Muscle of leg (tissue), 3 donors: ENCODE measurements at regions not wholly inside any gene's neighbourhood (a gene's known extent, or its start where the extent isn't known, plus 50 kb on each side); places are given as distances from the start of the nearest gene placed in this dataset.

Experiments used
- DNase-seq: peaks from one replicate; pipeline ENCODE4 v3.0.0; 2013
- H3K27ac ChIP-seq: one replicate; pipeline ENCODE4 v1.5.1; 2013; ENCODE audit warnings: mild to moderate bottlenecking, low read length, control low read depth
- H3K27me3 ChIP-seq: one replicate; pipeline ENCODE4 v1.6.1; 2013; ENCODE audit warnings: low read length; ENCODE audit not compliant: control insufficient read depth, insufficient read depth
- H3K36me3 ChIP-seq: one replicate; pipeline ENCODE4 v1.6.1; 2013; ENCODE audit warnings: low read length; ENCODE audit not compliant: control insufficient read depth, insufficient read depth
- H3K4me1 ChIP-seq: one replicate; pipeline ENCODE4 v1.6.1; 2013; ENCODE audit warnings: low read length; ENCODE audit not compliant: control insufficient read depth, insufficient read depth
- H3K4me3 ChIP-seq: one replicate; pipeline ENCODE4 v1.5.1; 2013; ENCODE audit warnings: low read length, control low read depth
- H3K9me3 ChIP-seq: replicated peaks from 2 replicates; pipeline ENCODE4 v1.6.1; 2013; ENCODE audit warnings: low read depth, low read length; ENCODE audit not compliant: control insufficient read depth
- WGBS: methylation state at CpG from one replicate; pipeline ENCODE4 v1.1.5; 2013; ENCODE audit warnings: missing lambda C conversion rate; ENCODE audit not compliant: insufficient coverage; 5-methylcytosine and 5-hydroxymethylcytosine counted together

DNA sequence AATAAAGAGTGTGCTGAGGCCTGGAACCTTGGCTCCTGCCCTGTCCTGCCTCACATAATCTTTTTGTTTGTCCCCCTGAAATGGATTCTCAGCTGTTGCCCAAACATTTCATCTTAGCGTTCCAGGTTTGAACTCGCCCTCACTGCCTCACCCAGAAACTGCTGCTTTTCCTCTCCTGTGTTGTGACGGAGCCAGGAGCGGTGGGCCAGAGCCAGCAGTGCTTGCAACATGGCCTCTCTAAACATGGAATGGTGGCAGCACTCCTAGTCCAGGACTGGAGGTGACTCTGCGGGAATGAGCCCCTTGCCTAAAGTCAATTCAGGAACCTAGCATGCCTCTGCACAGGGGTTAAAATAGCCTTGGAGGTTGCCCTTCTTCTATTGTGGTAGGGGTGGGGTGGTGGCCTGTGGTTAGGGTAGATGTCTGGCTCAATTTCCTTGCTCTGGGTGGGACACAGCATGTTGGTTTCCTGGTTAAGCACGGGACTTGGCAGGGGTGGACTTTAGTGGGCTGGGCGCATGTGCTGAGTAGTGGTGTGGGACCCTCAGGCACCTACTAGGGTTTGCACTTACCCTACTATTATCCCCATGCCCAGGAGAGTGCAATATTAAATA is 101.6 kb downstream of the SLC25A46 start:
- Histone ChIP-seq H3K4me3 (no peak overlapping the region), H3K4me1 (peaks cover 2% of the 10 kb centered on the region), H3K27me3 (no peaks in the 10 kb centered on the region), H3K36me3 (no peaks in the 10 kb centered on the region), H3K9me3 (no peaks in the 10 kb centered on the region), H3K27ac (no peak overlapping the region)
- 82% methylated on average over 5 of the region's 7 CpGs for WGBS
- no peak for DNase-seq

DNA sequence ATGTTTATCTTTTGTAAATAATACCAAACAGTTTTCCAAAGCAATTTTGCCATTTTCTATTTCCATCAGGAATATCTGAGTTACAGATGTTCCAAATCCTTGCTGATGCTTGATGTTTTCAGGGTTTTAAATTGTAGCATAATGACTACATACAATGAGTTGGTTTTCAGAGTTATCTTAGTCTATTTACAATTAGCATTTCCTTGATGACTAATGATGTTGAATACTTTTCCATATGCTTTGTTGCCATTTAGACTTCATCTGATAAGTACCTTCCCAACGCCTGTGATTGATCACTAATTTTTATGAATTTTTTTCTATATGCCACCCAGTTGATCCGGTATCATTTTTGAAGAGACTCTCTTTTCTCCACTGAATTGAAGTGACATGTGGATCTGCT is 102.3 kb downstream of the SLC25A46 start:
- Histone ChIP-seq H3K27me3 (no peaks in the 10 kb centered on the region), H3K9me3 (no peaks in the 10 kb centered on the region), H3K36me3 (no peaks in the 10 kb centered on the region), H3K4me3 (no peak overlapping the region), H3K4me1 (peaks cover 2% of the 10 kb centered on the region), H3K27ac (no peak overlapping the region)
- WGBS = no CpG with 5 or more reads among the region's 2 CpGs
- DNase-seq = no peak

DNA sequence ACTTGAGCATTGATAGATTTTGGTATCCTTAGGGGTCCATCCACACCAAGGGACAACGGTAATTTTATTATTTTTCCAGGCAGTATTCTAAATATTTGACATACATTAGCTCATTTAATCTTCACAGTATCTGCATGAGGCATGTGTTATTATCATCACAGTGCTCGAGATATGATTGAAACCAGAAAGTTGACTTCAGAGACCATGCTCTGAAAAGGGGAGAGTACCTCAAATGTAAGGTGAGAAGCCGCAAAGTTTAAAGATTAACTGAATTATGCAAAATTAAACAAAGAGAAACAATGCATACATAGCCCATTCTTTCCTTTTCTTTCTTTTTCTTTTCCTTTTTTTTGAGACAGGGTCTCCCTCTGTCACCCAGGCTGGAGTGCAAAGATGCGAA is 104.1 kb downstream of the SLC25A46 start:
- Histone ChIP-seq H3K9me3 (no peaks in the 10 kb centered on the region), H3K4me1 (no peaks in the 10 kb centered on the region), H3K36me3 (no peaks in the 10 kb centered on the region), H3K27ac (no peak overlapping the region), H3K4me3 (no peak overlapping the region), H3K27me3 (no peaks in the 10 kb centered on the region)
- no CpG with 5 or more reads among the region's 4 CpGs for WGBS
- DNase-seq = no peak

DNA sequence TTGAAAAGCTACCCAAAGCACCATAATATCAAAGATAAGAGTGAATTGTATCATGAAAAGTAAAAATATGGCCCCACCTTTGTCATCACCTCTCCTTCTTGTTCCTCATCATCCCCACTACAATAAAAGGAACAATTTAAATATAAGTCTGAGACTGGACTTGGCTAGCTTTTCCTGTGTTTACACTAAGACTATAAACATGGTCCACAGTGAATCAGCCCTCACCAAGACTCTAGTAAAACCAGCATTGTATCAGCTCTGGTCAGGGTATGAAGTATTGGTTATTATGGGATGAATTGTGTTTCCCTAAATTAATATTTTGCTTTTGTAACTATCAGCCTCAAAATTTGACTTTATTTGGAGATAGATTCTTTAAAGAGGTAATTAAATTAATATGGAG is 105.4 kb downstream of the SLC25A46 start:
- Histone ChIP-seq H3K4me1 (no peaks in the 10 kb centered on the region), H3K27ac (no peak overlapping the region), H3K9me3 (no peaks in the 10 kb centered on the region), H3K27me3 (no peaks in the 10 kb centered on the region), H3K4me3 (no peak overlapping the region), H3K36me3 (no peaks in the 10 kb centered on the region)
- no peak for DNase-seq

DNA sequence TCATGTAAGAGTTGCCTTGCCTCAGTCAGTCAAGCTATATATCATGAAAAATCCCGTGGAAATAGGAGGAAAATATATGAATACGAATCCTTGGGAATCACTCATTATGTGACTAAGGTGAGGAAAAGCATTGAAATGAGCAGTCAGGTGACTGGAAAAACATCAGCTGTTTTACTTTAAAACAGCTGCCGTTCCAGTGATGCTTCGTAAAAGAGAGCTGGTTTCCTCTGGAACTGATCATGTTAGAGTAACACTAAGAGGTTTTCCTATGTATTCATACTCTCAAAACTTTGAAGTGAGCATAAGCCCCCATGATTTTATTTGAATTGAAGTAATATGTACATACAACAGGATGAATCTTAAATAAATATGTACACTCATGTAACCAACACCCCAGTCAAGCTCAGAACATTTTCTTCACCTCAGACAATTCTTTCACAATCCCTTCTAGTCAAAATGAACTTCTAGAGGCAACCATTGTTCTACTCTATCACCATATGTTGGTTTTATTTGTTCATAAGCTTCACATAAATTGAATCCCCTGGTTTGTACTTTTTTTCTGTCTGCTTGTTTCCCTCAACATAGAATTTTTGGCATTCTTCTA is 107.7 kb downstream of the SLC25A46 start:
- WGBS = 80% methylated on average over 2 of the region's 4 CpGs
- H3K36me3 ChIP-seq = no peaks in the 10 kb centered on the region
- no peak for DNase-seq

DNA sequence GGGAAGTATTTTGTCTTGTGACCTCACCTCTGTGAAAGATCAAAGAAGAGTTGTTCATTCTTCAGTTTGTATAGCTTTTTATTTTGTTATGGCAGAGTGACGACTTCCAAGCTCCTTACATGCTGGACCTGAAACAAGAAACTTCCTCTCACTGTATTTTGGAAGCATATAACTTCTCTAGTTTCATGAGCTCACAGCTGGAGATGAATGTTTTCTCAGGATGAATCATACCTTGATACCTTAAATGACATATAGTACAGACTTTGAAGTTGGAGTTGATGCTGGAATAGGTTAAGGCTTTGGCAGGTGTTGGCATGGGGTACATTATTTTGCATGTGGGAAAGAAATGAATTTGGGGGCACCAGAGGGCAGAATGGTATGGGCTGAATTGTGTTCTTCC is 112.5 kb downstream of the SLC25A46 start:
- no peak for DNase-seq
- H3K36me3 ChIP-seq = no peaks in the 10 kb centered on the region
- H3K4me3 ChIP-seq = no peak overlapping the region
- H3K4me1 ChIP-seq = no peaks in the 10 kb centered on the region
- no peaks in the 10 kb centered on the region for H3K27me3 ChIP-seq
- H3K27ac ChIP-seq = no peak overlapping the region
- WGBS = no CpG with 5 or more reads among the region's 1 CpG
- no peaks in the 10 kb centered on the region for H3K9me3 ChIP-seq

More for the DNA sequence above, 107.7 kb downstream of the SLC25A46 start:
- no peak overlapping the region for H3K27ac ChIP-seq
- no peaks in the 10 kb centered on the region for H3K27me3 ChIP-seq
- no peaks in the 10 kb centered on the region for H3K4me1 ChIP-seq
- H3K4me3 ChIP-seq = no peak overlapping the region
- H3K9me3 ChIP-seq = no peaks in the 10 kb centered on the region

DNA sequence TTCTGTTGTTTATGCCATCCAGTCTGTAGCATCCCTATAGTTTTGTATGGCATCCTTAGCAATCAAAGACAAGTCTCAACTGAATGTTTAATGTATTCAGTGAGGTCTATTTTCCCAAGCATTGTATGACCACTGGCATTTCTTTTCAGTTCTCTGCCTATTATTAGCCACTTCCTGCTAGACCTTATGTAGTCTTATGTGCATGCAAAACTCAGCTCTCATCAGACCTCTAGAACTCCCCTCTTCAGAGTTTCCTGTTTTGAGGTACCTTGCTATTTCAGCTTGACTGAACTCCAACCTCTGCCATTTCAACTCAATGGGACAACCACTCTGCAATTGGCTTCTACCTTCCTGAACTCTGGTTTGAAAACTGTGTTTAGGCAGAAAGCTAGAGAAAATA is 113.2 kb downstream of the SLC25A46 start:
- no peaks in the 10 kb centered on the region for H3K27me3 ChIP-seq
- no peaks in the 10 kb centered on the region for H3K36me3 ChIP-seq
- no peaks in the 10 kb centered on the region for H3K9me3 ChIP-seq
- no peak overlapping the region for H3K4me3 ChIP-seq
- no peak overlapping the region for H3K27ac ChIP-seq
- DNase-seq = no peak
- H3K4me1 ChIP-seq = no peaks in the 10 kb centered on the region

DNA sequence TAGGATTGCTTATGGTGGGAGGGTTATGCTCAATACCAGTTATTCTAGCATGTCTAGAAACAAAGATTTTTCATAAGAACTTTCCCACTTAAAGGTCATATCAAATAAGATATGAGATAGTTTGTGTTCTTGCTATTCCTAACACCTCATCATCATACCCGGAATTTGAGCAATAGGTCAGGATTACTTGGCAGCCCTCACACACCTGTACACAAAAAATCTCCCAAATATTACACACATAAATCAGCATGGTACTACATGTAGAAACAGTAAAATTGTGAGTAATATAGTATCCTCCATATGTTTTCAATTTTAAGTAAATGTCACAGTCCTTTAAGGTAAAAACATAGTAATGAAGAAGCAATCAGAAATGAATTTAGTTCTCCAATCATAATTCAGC is 113.7 kb downstream of the SLC25A46 start:
- DNase-seq = no peak

DNA sequence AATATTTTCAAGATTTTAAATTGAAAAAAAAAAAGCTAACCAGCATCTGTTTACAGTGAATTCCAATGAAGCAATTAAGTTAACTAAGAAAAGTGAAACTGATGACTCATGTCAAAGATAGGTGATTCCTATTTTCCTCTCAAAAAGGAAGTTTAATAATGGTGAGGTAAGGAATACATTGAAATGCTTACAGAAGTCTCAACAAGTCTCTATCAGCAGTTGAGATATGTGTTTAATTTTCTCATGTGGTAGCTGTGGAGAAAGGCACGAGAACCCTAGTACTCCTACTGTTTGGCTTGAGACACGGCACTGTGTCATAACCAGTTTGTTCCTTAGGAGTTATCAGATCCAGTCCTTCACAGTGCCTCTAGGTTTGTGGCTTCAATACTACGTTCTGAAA is 114.5 kb downstream of the SLC25A46 start:
- 33% methylated on average over 3 of the region's 3 CpGs for WGBS
- Histone ChIP-seq H3K27ac (no peak overlapping the region), H3K4me3 (no peak overlapping the region), H3K4me1 (no peaks in the 10 kb centered on the region), H3K9me3 (no peaks in the 10 kb centered on the region), H3K27me3 (no peaks in the 10 kb centered on the region), H3K36me3 (no peaks in the 10 kb centered on the region)
- DNase-seq = no peak

More for the DNA sequence above, 113.7 kb downstream of the SLC25A46 start:
- H3K27me3 ChIP-seq = no peaks in the 10 kb centered on the region
- no peaks in the 10 kb centered on the region for H3K9me3 ChIP-seq
- no peak overlapping the region for H3K4me3 ChIP-seq
- no CpG with 5 or more reads among the region's 1 CpG for WGBS
- no peak overlapping the region for H3K27ac ChIP-seq
- H3K36me3 ChIP-seq = no peaks in the 10 kb centered on the region
- H3K4me1 ChIP-seq = no peaks in the 10 kb centered on the region

DNA sequence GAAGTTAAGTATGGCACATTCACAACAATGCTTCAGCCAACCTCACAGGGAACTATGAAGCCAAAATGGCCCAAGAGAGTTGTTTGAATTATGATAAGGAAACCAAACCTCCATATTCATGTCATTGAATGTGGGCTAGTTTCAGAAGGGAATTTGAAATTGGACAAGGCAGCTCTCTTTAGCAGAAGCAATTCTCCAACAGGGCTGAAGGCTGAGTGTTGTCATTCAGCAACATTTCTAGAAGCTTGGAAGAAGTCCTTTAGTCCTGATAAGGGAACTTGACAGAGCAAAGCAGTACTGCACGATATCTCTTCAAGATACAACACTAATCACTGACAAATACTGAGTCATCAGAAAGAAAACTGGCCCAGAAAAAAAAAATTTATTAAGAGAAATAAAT is 115.4 kb downstream of the SLC25A46 start:
- Histone ChIP-seq H3K4me1 (no peaks in the 10 kb centered on the region), H3K9me3 (no peaks in the 10 kb centered on the region), H3K27ac (no peak overlapping the region), H3K4me3 (no peak overlapping the region), H3K36me3 (no peaks in the 10 kb centered on the region), H3K27me3 (no peaks in the 10 kb centered on the region)
- WGBS = no CpG with 5 or more reads among the region's 1 CpG
- no peak for DNase-seq

DNA sequence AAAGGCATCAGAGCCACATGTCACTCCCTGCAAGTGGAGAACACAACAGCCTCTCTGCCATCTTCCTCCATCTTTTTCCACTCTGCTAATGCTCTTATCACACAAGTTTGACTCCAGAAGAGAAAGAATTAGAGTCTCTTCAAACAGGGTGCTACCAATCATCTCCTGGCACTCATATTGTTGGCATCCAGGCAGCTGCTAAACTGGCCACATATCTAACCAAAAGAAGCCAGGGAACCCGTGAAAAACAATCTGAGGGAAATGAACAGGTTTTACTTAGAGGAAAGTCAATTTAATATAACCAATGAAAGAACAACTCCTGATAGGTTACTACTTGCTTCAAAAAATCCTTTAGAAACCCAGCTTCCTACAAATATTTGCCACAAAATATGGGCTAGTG is 117.2 kb downstream of the SLC25A46 start:
- Histone ChIP-seq H3K27me3 (no peaks in the 10 kb centered on the region), H3K4me1 (no peaks in the 10 kb centered on the region), H3K9me3 (no peaks in the 10 kb centered on the region), H3K27ac (no peak overlapping the region), H3K4me3 (no peak overlapping the region), H3K36me3 (no peaks in the 10 kb centered on the region)
- no CpG with 5 or more reads among the region's 1 CpG for WGBS
- DNase-seq = no peak
